HG02870 (cell line): ENCODE measurements at regions not wholly inside any gene's neighbourhood (a gene's known extent, or its start where the extent isn't known, plus 50 kb on each side); places are given as distances from the start of the nearest gene placed in this dataset.
A peak's percentile ranks its signal among the peaks of the same experiment; 100 is the strongest.
"Not testable (repeated sequence)": the region's sequence is repeated elsewhere in the genome, so short reads cannot be mapped to it uniquely, and the experiment has no call there.

Source experiments
- ATAC-seq: cut with Tn5 transposase; IDR thresholded peaks from one replicate; pipeline ENCODE4 v1.9.1; 2021; ENCODE audit warnings: mild to moderate bottlenecking, moderate library complexity; ENCODE audit not compliant: unreplicated experiment

GRCh38 chr1:185681034-185681633 lies 53.1 kb upstream of the HMCN1 start:
- peak; percentile 66 for ATAC-seq

- no peak for ATAC-seq
These were observed 53.7 kb upstream of the HMCN1 start for GRCh38 chr1:185680453-185680852.

GRCh38 chr1:185679220-185679619 lies 55.0 kb upstream of the HMCN1 start:
- ATAC-seq = no peak

- ATAC-seq = no peak
These were observed 57.2 kb upstream of the HMCN1 start for GRCh38 chr1:185676969-185677368.

GRCh38 chr1:185674201-185674600 lies 60.0 kb upstream of the HMCN1 start:
- ATAC-seq = peak; percentile 47

GRCh38 chr1:185672719-185673360 lies 61.4 kb upstream of the HMCN1 start:
- no peak for ATAC-seq

- ATAC-seq = no peak
These were observed 64.0 kb upstream of the HMCN1 start for GRCh38 chr1:185670187-185670627.

GRCh38 chr1:185668013-185668412 lies 66.2 kb upstream of the HMCN1 start:
- ATAC-seq = no peak

- ATAC-seq = no peak
These were observed 67.6 kb upstream of the HMCN1 start for GRCh38 chr1:185666582-185666981.

- ATAC-seq = no peak
These were observed 70.4 kb upstream of the HMCN1 start for GRCh38 chr1:185663771-185664296.

GRCh38 chr1:185663332-185663731 lies 70.9 kb upstream of the HMCN1 start:
- no peak for ATAC-seq

GRCh38 chr1:185661971-185662370 lies 72.2 kb upstream of the HMCN1 start:
- no peak for ATAC-seq

GRCh38 chr1:185656663-185657062 lies 77.5 kb upstream of the HMCN1 start:
- no peak for ATAC-seq

- ATAC-seq = no peak
These were observed 79.3 kb upstream of the HMCN1 start for GRCh38 chr1:185654952-185655314.

- ATAC-seq = no peak
These were observed 79.8 kb upstream of the HMCN1 start for GRCh38 chr1:185654199-185654951.

GRCh38 chr1:185653615-185654014 lies 80.6 kb upstream of the HMCN1 start:
- no peak for ATAC-seq

GRCh38 chr1:185652348-185652747 lies 81.8 kb upstream of the HMCN1 start:
- ATAC-seq = no peak

- ATAC-seq = no peak
These were observed 83.5 kb upstream of the HMCN1 start for GRCh38 chr1:185650602-185651230.

- no peak for ATAC-seq
These were observed 85.2 kb upstream of the HMCN1 start for GRCh38 chr1:185648858-185649589.

- ATAC-seq = not testable (repeated sequence)
These were observed 86.5 kb upstream of the HMCN1 start for GRCh38 chr1:185647597-185648267.
